B cell (primary cell): ENCODE measurements at regions not wholly inside any gene's neighbourhood (a gene's known extent, or its start where the extent isn't known, plus 50 kb on each side); places are given as distances from the start of the nearest gene placed in this dataset.

ENCODE experiments used
- EZH2 ChIP-seq: IDR thresholded peaks from 2 replicates; pipeline ENCODE4 v1.6.1; 2012; ENCODE audit warnings: borderline replicate concordance, low read depth, mild to moderate bottlenecking, moderate library complexity, low read length; ENCODE audit not compliant: insufficient read depth, poor library complexity, severe bottlenecking
- TF ChIP-seq, protein P1 (sequence below): fragments of 200-600 bp; IDR thresholded peaks from one replicate; pipeline ENCODE4 v1.8.0; 2022; ENCODE audit warnings: antibody characterized with exemption, mild to moderate bottlenecking

- TF ChIP-seq, protein P1, sequence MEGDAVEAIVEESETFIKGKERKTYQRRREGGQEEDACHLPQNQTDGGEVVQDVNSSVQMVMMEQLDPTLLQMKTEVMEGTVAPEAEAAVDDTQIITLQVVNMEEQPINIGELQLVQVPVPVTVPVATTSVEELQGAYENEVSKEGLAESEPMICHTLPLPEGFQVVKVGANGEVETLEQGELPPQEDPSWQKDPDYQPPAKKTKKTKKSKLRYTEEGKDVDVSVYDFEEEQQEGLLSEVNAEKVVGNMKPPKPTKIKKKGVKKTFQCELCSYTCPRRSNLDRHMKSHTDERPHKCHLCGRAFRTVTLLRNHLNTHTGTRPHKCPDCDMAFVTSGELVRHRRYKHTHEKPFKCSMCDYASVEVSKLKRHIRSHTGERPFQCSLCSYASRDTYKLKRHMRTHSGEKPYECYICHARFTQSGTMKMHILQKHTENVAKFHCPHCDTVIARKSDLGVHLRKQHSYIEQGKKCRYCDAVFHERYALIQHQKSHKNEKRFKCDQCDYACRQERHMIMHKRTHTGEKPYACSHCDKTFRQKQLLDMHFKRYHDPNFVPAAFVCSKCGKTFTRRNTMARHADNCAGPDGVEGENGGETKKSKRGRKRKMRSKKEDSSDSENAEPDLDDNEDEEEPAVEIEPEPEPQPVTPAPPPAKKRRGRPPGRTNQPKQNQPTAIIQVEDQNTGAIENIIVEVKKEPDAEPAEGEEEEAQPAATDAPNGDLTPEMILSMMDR: no peak
- TF ChIP-seq EZH2: no peak
Observed at GRCh38 chr20:21027569-21027968, 78.6 kb downstream of the LINC00237 start.
